Activated naive CD8-positive, alpha-beta T cell treated with anti-CD3 and anti-CD28 coated beads for 36 hours (primary cell): ENCODE measurements at regions not wholly inside any gene's neighbourhood (a gene's known extent, or its start where the extent isn't known, plus 50 kb on each side); places are given as distances from the start of the nearest gene placed in this dataset.

Experiments
- DNase-seq: peaks from one replicate; pipeline ENCODE4 v3.0.0; 2021
- H3K27ac Mint-ChIP-seq: one replicate; pipeline ENCODE4 v1.8.0; 2022; ENCODE audit warnings: mild to moderate bottlenecking, moderate library complexity, mixed read lengths
- H3K27me3 Mint-ChIP-seq: one replicate; pipeline ENCODE4 v1.8.0; 2022; ENCODE audit warnings: mild to moderate bottlenecking, mixed read lengths
- H3K36me3 Mint-ChIP-seq: one replicate; pipeline ENCODE4 v1.8.0; 2021; ENCODE audit warnings: mild to moderate bottlenecking, mixed read lengths
- H3K4me1 Mint-ChIP-seq: one replicate; pipeline ENCODE4 v1.8.0; 2021; ENCODE audit warnings: mixed read lengths
- H3K4me3 Mint-ChIP-seq: one replicate; pipeline ENCODE4 v1.8.0; 2022; ENCODE audit warnings: mild to moderate bottlenecking, moderate library complexity, mixed read lengths
- H3K9me3 Mint-ChIP-seq: one replicate; pipeline ENCODE4 v1.8.0; 2022; ENCODE audit warnings: mixed read lengths

DNA sequence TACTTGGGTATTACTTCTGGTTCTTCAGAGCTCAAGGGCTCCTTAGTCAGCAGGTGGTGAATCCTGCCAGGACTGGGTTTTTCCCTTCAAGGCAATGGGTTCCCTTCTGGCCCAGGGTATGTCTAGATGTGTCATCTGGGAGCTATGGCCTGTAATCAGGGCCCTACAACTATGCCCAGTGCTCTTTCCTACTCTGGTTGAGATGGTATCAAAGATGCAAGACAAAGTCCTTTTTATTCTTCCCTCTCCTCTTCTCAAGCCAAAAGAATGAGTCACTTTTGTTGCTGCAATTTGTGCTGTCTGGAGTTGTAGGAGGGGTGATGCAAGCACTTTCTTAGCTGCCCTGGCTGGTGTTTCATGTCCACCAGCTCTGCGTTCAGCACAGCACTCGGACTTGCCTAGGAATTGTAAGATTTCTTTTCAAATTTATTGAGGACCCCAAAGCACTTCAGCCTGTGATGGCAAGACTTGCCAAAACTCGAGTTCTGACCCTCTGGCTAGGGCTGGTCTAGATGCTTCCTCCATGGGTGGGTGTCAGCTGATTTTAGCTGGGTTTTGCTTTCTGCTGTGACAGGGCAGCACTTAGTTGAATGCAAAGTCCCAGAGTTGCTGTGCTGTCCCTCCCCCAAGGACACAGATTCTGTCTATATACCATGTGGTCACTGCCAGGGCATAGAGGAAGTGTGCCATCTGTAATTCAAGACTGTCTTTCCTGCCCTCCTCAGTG is 129.2 kb upstream of the CBLB start:
- H3K27me3 Mint-ChIP-seq = no peaks in the 10 kb centered on the region
- H3K4me1 Mint-ChIP-seq = peaks cover 6% of the 10 kb centered on the region
- no peak for DNase-seq
- H3K9me3 Mint-ChIP-seq = peaks cover 25% of the 10 kb centered on the region
- H3K4me3 Mint-ChIP-seq = no peak overlapping the region
- H3K36me3 Mint-ChIP-seq = peaks cover 16% of the 10 kb centered on the region
- H3K27ac Mint-ChIP-seq = no peak overlapping the region

DNA sequence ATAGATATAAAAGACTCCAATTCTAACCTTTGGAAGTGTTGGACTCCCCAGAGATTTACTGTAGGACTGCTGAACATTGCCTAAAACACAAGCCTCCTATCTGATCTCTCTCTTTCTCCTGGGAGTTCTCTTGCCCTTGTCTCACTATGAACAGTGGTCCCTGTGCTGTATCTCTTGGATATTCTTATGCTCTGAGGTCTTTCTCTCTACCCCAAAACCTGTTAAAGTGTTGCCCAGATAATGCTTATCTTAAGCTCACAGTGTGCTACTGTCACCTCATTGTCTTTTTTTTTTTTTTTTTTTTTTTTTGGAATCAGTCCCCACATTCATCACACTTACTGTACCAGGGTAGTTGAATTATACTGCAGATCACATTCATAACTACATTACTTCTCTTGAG is 131.0 kb upstream of the CBLB start:
- Mint-ChIP-seq H3K9me3 (peaks cover 19% of the 10 kb centered on the region), H3K27ac (no peak overlapping the region), H3K4me1 (peaks cover 12% of the 10 kb centered on the region), H3K27me3 (no peaks in the 10 kb centered on the region), H3K4me3 (no peak overlapping the region), H3K36me3 (peaks cover 14% of the 10 kb centered on the region)
- DNase-seq = no peak

DNA sequence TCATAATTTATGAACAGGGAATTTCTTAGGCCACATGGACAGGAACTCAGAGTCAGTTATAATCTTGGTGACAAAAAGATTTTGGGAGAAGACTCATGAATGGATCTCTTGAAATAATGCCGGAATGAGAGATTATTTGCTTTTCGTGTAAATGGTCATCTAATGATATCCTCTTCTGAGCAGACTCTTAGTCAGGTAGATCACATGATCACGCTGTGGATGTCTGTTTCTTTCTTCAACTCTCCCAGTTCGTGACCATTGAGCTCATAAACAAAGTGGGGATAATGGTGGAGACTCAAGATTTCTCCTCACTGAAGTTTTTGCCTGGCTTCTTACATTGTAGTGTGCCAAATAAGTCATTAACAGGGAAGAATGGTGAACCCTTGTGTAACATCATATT is 133.1 kb upstream of the CBLB start:
- Mint-ChIP-seq H3K4me3 (no peak overlapping the region), H3K4me1 (peaks cover 6% of the 10 kb centered on the region), H3K27ac (no peak overlapping the region), H3K36me3 (peaks cover 6% of the 10 kb centered on the region), H3K9me3 (peaks cover 9% of the 10 kb centered on the region), H3K27me3 (no peaks in the 10 kb centered on the region)
- no peak for DNase-seq

DNA sequence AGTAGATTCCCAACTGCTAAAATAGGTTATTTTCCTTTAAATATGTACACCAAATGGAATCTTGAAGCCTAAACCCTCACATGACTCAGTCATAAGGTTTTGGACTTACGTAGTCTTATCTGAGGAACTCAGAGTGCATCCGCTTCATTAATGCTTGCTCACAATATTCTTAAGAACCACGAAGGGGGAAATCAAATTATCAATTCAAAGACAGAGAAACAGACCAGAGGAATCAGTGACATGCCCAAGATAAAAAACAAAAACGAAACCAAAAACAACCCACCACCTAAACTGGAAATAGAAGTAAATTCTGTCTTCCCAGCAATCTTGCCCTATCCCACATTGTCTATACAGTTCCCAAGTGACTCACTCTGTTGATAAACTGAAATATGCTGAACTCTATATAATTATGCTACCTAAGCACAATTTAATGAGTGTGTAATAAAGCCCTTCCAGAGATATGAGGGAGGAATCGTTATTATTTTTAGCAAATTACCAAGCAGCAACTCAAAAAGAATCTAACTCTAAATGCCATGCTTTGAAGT is 135.4 kb upstream of the CBLB start:
- Mint-ChIP-seq H3K4me3 (no peak overlapping the region), H3K4me1 (peaks cover 6% of the 10 kb centered on the region), H3K36me3 (peaks cover 6% of the 10 kb centered on the region), H3K27me3 (no peaks in the 10 kb centered on the region), H3K9me3 (peaks cover 11% of the 10 kb centered on the region), H3K27ac (no peak overlapping the region)
- no peak for DNase-seq

DNA sequence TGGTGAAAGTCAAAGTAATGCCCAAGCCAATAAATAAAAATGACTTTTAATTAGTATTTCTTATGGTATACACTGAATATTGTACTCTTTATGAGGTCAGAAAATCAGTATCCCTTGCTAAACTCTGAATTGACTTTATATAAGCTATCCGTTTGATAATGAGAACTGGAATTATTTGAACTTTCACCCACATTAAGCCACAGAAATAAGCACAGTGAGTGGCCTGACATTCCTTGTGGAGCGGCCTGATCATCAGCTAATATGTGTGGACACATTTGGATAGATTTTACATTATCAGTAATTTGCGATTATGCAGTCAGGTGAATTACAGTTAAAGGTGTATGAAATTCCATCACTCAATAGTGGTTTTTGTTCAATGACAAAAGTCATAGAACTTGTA is 136.0 kb upstream of the CBLB start:
- H3K27me3 Mint-ChIP-seq = no peaks in the 10 kb centered on the region
- peaks cover 15% of the 10 kb centered on the region for H3K9me3 Mint-ChIP-seq
- H3K36me3 Mint-ChIP-seq = peaks cover 9% of the 10 kb centered on the region
- DNase-seq = no peak
- H3K4me3 Mint-ChIP-seq = no peak overlapping the region
- H3K27ac Mint-ChIP-seq = no peak overlapping the region
- peaks cover 10% of the 10 kb centered on the region for H3K4me1 Mint-ChIP-seq

DNA sequence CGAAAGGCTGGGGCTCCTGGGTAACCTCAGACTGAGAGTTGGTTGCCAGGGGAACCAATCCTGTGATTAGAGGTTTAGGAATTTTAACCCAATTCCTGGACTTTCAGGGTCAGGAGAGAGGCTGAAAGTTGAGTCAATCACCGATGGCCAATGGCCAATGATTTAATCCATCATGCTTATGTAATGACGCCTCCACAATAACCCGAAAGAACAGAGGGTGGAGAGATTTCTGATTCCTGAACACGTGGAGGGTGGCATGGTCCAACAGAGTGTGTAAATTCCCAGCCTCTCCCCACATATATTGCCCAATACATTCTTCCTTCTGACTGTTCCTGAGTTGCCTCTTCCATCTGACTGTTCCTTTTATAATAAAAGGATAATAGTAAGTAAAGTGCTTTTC is 137.2 kb upstream of the CBLB start:
- peaks cover 14% of the 10 kb centered on the region for H3K9me3 Mint-ChIP-seq
- no peak overlapping the region for H3K4me3 Mint-ChIP-seq
- peaks cover 22% of the 10 kb centered on the region for H3K4me1 Mint-ChIP-seq
- H3K27me3 Mint-ChIP-seq = no peaks in the 10 kb centered on the region
- peaks cover 8% of the 10 kb centered on the region for H3K36me3 Mint-ChIP-seq
- DNase-seq = no peak
- H3K27ac Mint-ChIP-seq = no peak overlapping the region

DNA sequence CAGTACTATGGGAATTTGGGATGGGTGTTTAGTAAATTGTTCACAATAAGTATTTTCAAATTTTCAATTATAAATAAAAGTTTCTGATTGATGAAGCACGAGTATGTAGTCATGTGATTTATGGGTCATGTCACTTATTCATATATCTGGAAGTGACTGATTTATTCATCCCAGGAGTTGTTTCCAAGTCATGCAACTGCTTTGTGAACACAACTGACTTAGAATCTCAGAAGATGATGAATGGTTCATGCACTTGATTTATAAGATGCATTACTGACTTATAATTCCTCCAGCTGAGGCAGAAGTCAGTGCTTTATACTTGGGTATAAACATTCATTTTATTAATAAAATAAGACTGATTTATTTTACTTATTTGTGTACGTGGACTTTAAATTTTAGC is 137.8 kb upstream of the CBLB start:
- no peak for DNase-seq
- Mint-ChIP-seq H3K36me3 (peaks cover 8% of the 10 kb centered on the region), H3K4me1 (peaks cover 28% of the 10 kb centered on the region), H3K4me3 (no peak overlapping the region), H3K27ac (no peak overlapping the region), H3K9me3 (peaks cover 14% of the 10 kb centered on the region), H3K27me3 (no peaks in the 10 kb centered on the region)

DNA sequence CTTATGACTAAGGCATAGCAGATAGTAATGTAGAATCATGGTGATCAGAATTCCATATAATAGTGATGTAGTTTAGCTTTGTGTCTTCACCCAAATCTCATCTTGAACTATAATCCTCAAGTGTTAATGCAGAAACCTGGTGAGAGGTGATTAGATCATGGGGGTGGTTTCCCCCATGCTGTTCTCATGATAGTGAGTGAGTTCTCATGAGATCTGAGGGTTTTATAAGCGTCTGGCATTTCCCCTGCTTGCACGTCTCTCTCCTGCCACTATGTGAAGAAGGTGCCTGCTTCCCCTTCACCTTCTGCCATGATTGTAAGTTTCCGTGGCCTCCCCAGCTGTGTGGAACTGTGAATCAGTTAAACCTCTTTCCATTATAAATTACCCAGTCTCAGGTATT is 138.7 kb upstream of the CBLB start:
- peak overlapping the region; percentile 32 for H3K27ac Mint-ChIP-seq
- H3K27me3 Mint-ChIP-seq = no peaks in the 10 kb centered on the region
- DNase-seq = no peak
- peaks cover 8% of the 10 kb centered on the region for H3K36me3 Mint-ChIP-seq
- H3K4me3 Mint-ChIP-seq = no peak overlapping the region
- H3K9me3 Mint-ChIP-seq = peaks cover 14% of the 10 kb centered on the region
- peaks cover 29% of the 10 kb centered on the region for H3K4me1 Mint-ChIP-seq

DNA sequence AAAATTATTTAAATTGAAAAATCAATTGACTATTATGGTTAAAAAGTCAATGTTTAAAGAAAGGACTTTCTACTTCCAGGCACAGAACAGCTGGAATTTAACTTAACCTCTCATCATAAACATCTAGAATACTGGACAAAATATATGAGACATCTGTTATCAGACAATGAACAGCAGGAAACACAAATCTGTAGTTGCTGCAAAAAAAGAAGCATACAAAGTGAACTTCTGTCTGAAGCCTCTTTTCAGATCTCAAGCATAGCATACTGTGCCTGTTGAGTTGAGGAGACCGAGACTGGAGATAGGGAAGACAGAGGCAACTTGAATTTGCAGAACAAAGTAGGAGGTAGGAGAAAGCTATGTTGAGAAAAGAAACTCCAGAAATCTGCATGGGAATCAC is 140.0 kb upstream of the CBLB start:
- no peaks in the 10 kb centered on the region for H3K27me3 Mint-ChIP-seq
- peaks cover 14% of the 10 kb centered on the region for H3K9me3 Mint-ChIP-seq
- no peak overlapping the region for H3K27ac Mint-ChIP-seq

DNA sequence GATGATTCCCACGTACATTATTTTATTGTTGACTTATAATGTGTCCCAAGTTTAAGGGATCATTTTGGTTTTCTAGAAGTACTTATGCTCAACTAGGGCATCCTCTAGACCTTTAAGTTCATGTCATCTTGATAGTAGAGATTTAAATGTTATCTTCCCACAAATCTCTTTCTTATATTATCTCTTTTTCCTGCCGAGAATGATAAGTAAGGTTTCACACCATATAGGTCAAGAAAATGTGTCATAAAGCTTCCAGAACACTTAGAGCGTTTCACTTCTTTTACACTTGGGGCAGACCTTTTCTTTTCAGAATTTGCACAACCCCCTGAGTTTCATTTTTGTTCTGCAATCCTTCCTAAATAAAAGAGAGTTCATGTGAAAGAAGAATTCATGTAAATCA is 142.0 kb upstream of the CBLB start:
- peaks cover 33% of the 10 kb centered on the region for H3K4me1 Mint-ChIP-seq
- DNase-seq = no peak
- H3K27ac Mint-ChIP-seq = peak overlapping the region; percentile 81
- no peaks in the 10 kb centered on the region for H3K27me3 Mint-ChIP-seq
- H3K4me3 Mint-ChIP-seq = peak overlapping the region; percentile 8
- peaks cover 14% of the 10 kb centered on the region for H3K9me3 Mint-ChIP-seq
- peaks cover 10% of the 10 kb centered on the region for H3K36me3 Mint-ChIP-seq

More for the DNA sequence above, 140.0 kb upstream of the CBLB start:
- no peak for DNase-seq
- Mint-ChIP-seq H3K4me3 (no peak overlapping the region), H3K36me3 (peaks cover 10% of the 10 kb centered on the region), H3K4me1 (peaks cover 31% of the 10 kb centered on the region)

DNA sequence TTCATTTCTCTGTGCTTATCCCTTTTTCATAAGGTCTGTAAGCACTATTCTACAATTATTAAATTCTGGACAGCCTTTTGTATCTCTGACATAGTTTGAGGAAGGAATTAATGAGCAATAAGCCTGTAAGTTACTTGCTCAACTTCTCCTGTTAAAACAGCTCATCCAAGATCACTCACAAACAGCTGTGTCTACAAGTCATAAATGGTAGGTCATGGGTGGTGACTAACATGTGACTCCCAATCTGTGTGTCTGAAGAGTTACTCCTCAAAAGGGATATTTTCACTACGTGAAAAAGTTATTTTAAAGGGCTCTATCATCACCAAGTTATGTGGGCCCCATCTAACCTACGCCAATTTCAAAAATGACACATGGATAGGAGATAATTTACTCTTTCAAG is 145.2 kb upstream of the CBLB start:
- Mint-ChIP-seq H3K27me3 (no peaks in the 10 kb centered on the region), H3K36me3 (peaks cover 8% of the 10 kb centered on the region), H3K27ac (no peak overlapping the region), H3K4me1 (peaks cover 36% of the 10 kb centered on the region), H3K9me3 (peaks cover 8% of the 10 kb centered on the region), H3K4me3 (no peak overlapping the region)
- no peak for DNase-seq

DNA sequence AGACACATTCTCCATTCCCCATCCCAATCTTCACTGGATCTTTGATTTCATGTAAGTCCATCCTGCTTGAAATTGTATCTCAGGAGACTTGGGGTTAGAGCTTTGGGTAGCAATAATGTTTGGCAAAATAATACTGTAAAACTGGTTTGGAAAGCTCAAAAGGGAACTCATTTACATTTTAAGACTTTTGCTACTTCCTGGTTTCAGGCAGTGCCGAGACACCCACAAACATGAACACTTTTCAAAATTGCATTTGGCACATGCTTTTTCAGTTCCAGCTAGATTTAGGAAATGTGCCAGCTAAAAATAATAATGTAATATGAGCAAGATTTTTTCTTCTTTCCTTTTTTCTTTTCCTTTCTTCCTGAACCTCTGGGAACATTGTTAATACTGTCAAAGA is 145.7 kb upstream of the CBLB start:
- peaks cover 35% of the 10 kb centered on the region for H3K4me1 Mint-ChIP-seq
- H3K27me3 Mint-ChIP-seq = no peaks in the 10 kb centered on the region
- H3K27ac Mint-ChIP-seq = no peak overlapping the region
- H3K9me3 Mint-ChIP-seq = peaks cover 6% of the 10 kb centered on the region
- DNase-seq = no peak
- H3K4me3 Mint-ChIP-seq = no peak overlapping the region
- H3K36me3 Mint-ChIP-seq = peaks cover 7% of the 10 kb centered on the region

DNA sequence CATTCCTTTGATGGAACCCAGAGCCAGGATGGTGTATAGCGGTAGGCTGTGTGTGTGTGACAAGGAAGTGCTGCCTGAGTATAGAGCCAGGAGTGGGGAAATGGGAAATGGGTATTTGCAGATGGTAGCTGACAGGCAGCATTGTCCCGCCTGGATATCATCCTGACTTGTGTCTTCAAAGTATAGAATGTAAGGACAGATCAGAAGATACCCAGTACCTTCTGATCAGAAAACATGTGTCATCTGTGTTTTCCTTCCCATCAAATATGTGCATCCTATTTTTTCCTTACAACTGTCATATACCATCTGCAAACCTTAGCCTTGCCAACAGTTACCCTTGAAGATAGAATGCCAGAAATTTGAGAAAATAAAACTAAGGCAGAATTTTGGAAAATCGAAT is 146.2 kb upstream of the CBLB start:
- Mint-ChIP-seq H3K4me3 (no peak overlapping the region), H3K27ac (no peak overlapping the region), H3K4me1 (peaks cover 30% of the 10 kb centered on the region), H3K9me3 (peaks cover 2% of the 10 kb centered on the region), H3K36me3 (peaks cover 4% of the 10 kb centered on the region), H3K27me3 (no peaks in the 10 kb centered on the region)
- no peak for DNase-seq

DNA sequence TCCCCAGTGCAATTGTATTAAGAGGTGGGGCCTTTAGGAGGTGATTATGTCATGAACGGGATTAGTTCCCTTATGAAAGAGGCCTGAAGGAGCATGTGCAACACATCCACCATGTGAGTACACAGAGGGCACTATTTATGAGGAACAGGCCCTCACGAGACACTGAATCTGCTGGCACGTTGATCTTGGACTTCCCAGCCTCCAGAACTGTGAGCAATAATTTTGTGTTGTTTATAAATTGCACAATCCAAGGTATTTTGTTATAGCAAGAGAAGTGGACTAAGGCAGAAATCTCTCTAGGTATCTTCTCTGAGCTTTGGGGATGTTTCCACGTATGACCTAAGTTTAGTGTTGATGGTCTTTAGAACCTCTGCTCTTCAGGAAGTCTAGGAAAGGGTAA is 149.3 kb upstream of the CBLB start:
- peaks cover 13% of the 10 kb centered on the region for H3K4me1 Mint-ChIP-seq
- H3K36me3 Mint-ChIP-seq = peaks cover 2% of the 10 kb centered on the region
- no peak overlapping the region for H3K27ac Mint-ChIP-seq
- no peak for DNase-seq
- peaks cover 2% of the 10 kb centered on the region for H3K9me3 Mint-ChIP-seq
- H3K4me3 Mint-ChIP-seq = no peak overlapping the region
- no peaks in the 10 kb centered on the region for H3K27me3 Mint-ChIP-seq

DNA sequence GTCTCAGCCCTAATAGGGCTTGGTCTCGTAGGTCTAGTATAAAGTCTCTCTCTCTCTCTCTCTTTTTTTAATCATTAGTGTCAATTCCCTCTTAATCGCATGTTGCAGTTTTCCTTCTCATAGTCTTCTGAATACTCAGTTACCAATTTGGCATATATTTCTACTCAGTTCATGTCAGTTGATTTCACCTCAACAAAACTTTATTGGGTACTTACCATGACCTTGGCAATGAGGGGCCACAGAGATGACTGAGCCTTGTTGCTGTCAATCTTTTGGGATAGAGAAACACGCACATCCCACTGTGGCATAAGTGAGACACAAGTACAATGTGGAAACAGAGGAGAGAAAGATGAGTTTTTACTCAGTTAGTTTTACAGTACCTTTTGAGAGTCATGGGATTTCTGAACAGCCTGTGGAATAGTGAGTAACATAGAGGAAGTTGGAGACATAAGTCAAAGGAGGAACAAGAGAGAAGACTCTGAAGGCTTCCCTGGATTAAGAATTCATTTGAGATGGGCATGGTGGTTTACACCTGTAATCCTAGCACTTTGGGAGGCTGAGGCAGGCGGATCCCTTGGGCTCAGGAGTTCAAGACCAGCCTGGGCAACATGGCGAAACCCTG is 150.2 kb upstream of the CBLB start:
- Mint-ChIP-seq H3K36me3 (peaks cover 2% of the 10 kb centered on the region), H3K4me1 (peaks cover 8% of the 10 kb centered on the region), H3K4me3 (no peak overlapping the region), H3K27me3 (no peaks in the 10 kb centered on the region), H3K9me3 (peaks cover 2% of the 10 kb centered on the region), H3K27ac (no peak overlapping the region)
- no peak for DNase-seq

DNA sequence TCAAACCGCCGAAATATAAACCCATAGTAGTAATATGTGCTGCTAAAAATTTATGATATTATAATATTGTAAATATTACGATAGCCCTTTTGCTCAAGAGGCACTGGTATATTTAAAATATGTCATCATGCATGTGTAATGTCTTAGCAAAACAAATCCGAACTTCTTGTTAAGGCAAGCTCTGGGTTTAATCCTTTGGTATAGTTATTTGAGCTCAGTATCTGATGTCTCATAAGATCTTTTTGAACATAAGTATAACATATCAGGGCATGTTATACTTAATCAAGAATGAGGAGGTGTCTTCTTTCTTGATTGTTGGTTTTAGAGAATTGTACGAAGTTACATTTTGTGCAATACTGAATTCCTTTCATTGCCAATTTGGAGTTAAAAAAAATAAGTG is 154.1 kb upstream of the CBLB start:
- H3K9me3 Mint-ChIP-seq = peaks cover 3% of the 10 kb centered on the region
- H3K27ac Mint-ChIP-seq = no peak overlapping the region
- DNase-seq = no peak
- H3K4me3 Mint-ChIP-seq = no peak overlapping the region
- no peaks in the 10 kb centered on the region for H3K27me3 Mint-ChIP-seq
- H3K4me1 Mint-ChIP-seq = peaks cover 3% of the 10 kb centered on the region
- H3K36me3 Mint-ChIP-seq = peaks cover 6% of the 10 kb centered on the region
